HepG2 (cell line): ENCODE measurements at regions not wholly inside any gene's neighbourhood (a gene's known extent, or its start where the extent isn't known, plus 50 kb on each side); places are given as distances from the start of the nearest gene placed in this dataset.

Experiments used
- ARNT2 ChIP-seq: sonication (generic); formaldehyde crosslinking; IDR thresholded peaks from 2 replicates; pipeline ENCODE4 v1.8.0; 2022; ENCODE audit warnings: mild to moderate bottlenecking, low read depth, missing genetic modification reagents, moderate library complexity
- CAMTA2 ChIP-seq: sonication (generic); formaldehyde crosslinking; IDR thresholded peaks from 2 replicates; pipeline ENCODE4 v1.4.0; 2020; ENCODE audit warnings: mild to moderate bottlenecking, missing genetic modification reagents, borderline replicate concordance
- CC2D1A ChIP-seq: sonication (generic); formaldehyde crosslinking; IDR thresholded peaks from 2 replicates; pipeline ENCODE4 v1.8.1; 2023; ENCODE audit warnings: mild to moderate bottlenecking, missing genetic modification reagents
- CCAR2 ChIP-seq: fragments of 200-400 bp; formaldehyde crosslinking; optimal IDR thresholded peaks from 2 replicates; pipeline ENCODE3; 2018; ENCODE audit warnings: low read depth, mild to moderate bottlenecking, low read length, moderate library complexity
- ELF1 ChIP-seq: sonication (generic); formaldehyde crosslinking; IDR thresholded peaks from 2 replicates; pipeline ENCODE4 v1.4.0; 2020; ENCODE audit warnings: missing genetic modification reagents
- ELF3 ChIP-seq: IDR thresholded peaks from 2 replicates; pipeline ENCODE4 v1.6.1; 2016; ENCODE audit warnings: missing genetic modification reagents, missing compliant biosample characterization
- IKZF1 ChIP-seq: fragments of 450-650 bp; IDR thresholded peaks from 2 replicates; pipeline ENCODE4 v1.7.1; 2016
- IKZF4 ChIP-seq: sonication (generic); formaldehyde crosslinking; IDR thresholded peaks from 2 replicates; pipeline ENCODE4 v1.5.1; 2020; ENCODE audit warnings: borderline replicate concordance, mild to moderate bottlenecking, low read depth, missing genetic modification reagents; ENCODE audit errors: not compliant biosample characterization
- MED13 ChIP-seq: sonication (generic); formaldehyde crosslinking; IDR thresholded peaks from 2 replicates; pipeline ENCODE4 v1.5.0; 2020; ENCODE audit warnings: missing genetic modification reagents
- MXD3 ChIP-seq: IDR thresholded peaks from 2 replicates; pipeline ENCODE4 v1.6.1; 2016; ENCODE audit warnings: mild to moderate bottlenecking, missing biosample characterization, missing genetic modification reagents
- NR2C2 ChIP-seq: sonication (generic); formaldehyde crosslinking; IDR thresholded peaks from 2 replicates; pipeline ENCODE4 v1.4.0; 2020; ENCODE audit warnings: missing genetic modification reagents, mild to moderate bottlenecking, moderate library complexity, borderline replicate concordance
- PAF1 ChIP-seq: IDR thresholded peaks from 2 replicates; pipeline ENCODE4 v1.6.1; 2016; ENCODE audit warnings: missing genetic modification reagents, missing compliant biosample characterization
- POLR2G ChIP-seq: fragments of 200-400 bp; formaldehyde crosslinking; IDR thresholded peaks from 2 replicates; pipeline ENCODE4 v1.6.1; 2018; ENCODE audit warnings: mild to moderate bottlenecking, low read depth, low read length, moderate library complexity
- SAP130 ChIP-seq: IDR thresholded peaks from 2 replicates; pipeline ENCODE4 v1.6.1; 2016; ENCODE audit warnings: low read depth
- SMARCE1 ChIP-seq: fragments of 450-650 bp; IDR thresholded peaks from 2 replicates; pipeline ENCODE4 v1.6.1; 2017; ENCODE audit warnings: borderline replicate concordance
- SNAI1 ChIP-seq: sonication (generic); formaldehyde crosslinking; IDR thresholded peaks from 2 replicates; pipeline ENCODE4 v1.5.0; 2020; ENCODE audit warnings: mild to moderate bottlenecking, missing genetic modification reagents, borderline replicate concordance
- THAP7 ChIP-seq: sonication (generic); formaldehyde crosslinking; IDR thresholded peaks from 2 replicates; pipeline ENCODE4 v1.8.1; 2023; ENCODE audit warnings: mild to moderate bottlenecking, missing genetic modification reagents
- XBP1 ChIP-seq: sonication (generic); formaldehyde crosslinking; IDR thresholded peaks from 2 replicates; pipeline ENCODE4 v1.5.0; 2020; ENCODE audit warnings: missing genetic modification reagents
- ZFP41 ChIP-seq: sonication (generic); formaldehyde crosslinking; IDR thresholded peaks from 2 replicates; pipeline ENCODE4 v1.4.0; 2020; ENCODE audit warnings: mild to moderate bottlenecking, missing genetic modification reagents, borderline replicate concordance
- ZFP82 ChIP-seq: sonication (generic); formaldehyde crosslinking; IDR thresholded peaks from 2 replicates; pipeline ENCODE4 v1.5.1; 2020; ENCODE audit warnings: mild to moderate bottlenecking, missing genetic modification reagents, borderline replicate concordance
- ZFP91 ChIP-seq: sonication (generic); formaldehyde crosslinking; IDR thresholded peaks from 2 replicates; pipeline ENCODE4 v1.9.0; 2022; ENCODE audit warnings: missing genetic modification reagents, mild to moderate bottlenecking, borderline replicate concordance
- ZNF143 ChIP-seq: sonication (generic); formaldehyde crosslinking; IDR thresholded peaks from 2 replicates; pipeline ENCODE4 v1.4.0; 2020; ENCODE audit warnings: missing genetic modification reagents
- ZNF260 ChIP-seq: sonication (generic); formaldehyde crosslinking; IDR thresholded peaks from 2 replicates; pipeline ENCODE4 v1.4.0; 2020; ENCODE audit warnings: missing genetic modification reagents, low read depth, mild to moderate bottlenecking, borderline replicate concordance
- ZNF503 ChIP-seq: sonication (generic); formaldehyde crosslinking; IDR thresholded peaks from 2 replicates; pipeline ENCODE4 v1.4.0; 2020; ENCODE audit warnings: missing genetic modification reagents
- ZNF777 ChIP-seq: sonication (generic); formaldehyde crosslinking; IDR thresholded peaks from 2 replicates; pipeline ENCODE4 v1.4.0; 2020; ENCODE audit warnings: missing genetic modification reagents
- ZNF780A ChIP-seq: sonication (generic); formaldehyde crosslinking; IDR thresholded peaks from 2 replicates; pipeline ENCODE4 v1.8.0; 2022; ENCODE audit warnings: mild to moderate bottlenecking, missing genetic modification reagents, moderate library complexity

GRCh38 chr6:7042056-7042653 lies 65.6 kb upstream of the RREB1 start (continued):
- 0 out of 2 replicates have a peak, but pooled peaks have one; percentile 19 for TF ChIP-seq THAP7 (CRISPR knock-in tag)
- peak; percentile 10 for TF ChIP-seq IKZF4 (CRISPR knock-in tag)
- TF ChIP-seq MED13 (CRISPR knock-in tag) = no peak
- TF ChIP-seq CCAR2 = no peak
- TF ChIP-seq ZNF260 (CRISPR knock-in tag) = no peak
- 0 out of 2 replicates have a peak, but pooled peaks have one; percentile 36 for TF ChIP-seq ZFP91
- TF ChIP-seq CC2D1A (CRISPR knock-in tag) = 0 out of 2 replicates have a peak, but pooled peaks have one; percentile 13
- TF ChIP-seq ZNF503 = 0 out of 2 replicates have a peak, but pooled peaks have one; percentile 19
- TF ChIP-seq MXD3 (CRISPR knock-in tag) = no peak
- TF ChIP-seq ZNF777 (CRISPR knock-in tag) = 0 out of 2 replicates have a peak, but pooled peaks have one; percentile 3
- no peak for TF ChIP-seq ZNF780A (CRISPR knock-in tag)
- TF ChIP-seq SAP130 (CRISPR knock-in tag) = no peak; the same call in 1 of the 2 replicates
- no peak for TF ChIP-seq SMARCE1
- TF ChIP-seq NR2C2 (CRISPR knock-in tag) = no peak
- TF ChIP-seq XBP1 = no peak
- TF ChIP-seq ELF1 (CRISPR knock-in tag) = peak; percentile 88
- no peak for TF ChIP-seq IKZF1
- no peak for TF ChIP-seq ARNT2
- TF ChIP-seq SNAI1 (CRISPR knock-in tag) = 0 out of 2 replicates have a peak, but pooled peaks have one; percentile 14
- TF ChIP-seq ELF3 = peak; percentile 96
- peak; percentile 64; the same call in 1 of the 2 replicates for TF ChIP-seq ZFP82 (CRISPR knock-in tag)
- 0 out of 2 replicates have a peak, but pooled peaks have one; percentile 1 for TF ChIP-seq ZNF143 (CRISPR knock-in tag)
- TF ChIP-seq ZFP41 (CRISPR knock-in tag) = no peak
- no peak for TF ChIP-seq PAF1 (CRISPR knock-in tag)
- TF ChIP-seq POLR2G = no peak
- no peak for TF ChIP-seq CAMTA2 (CRISPR knock-in tag)
